Heart left ventricle (tissue), 13 donors: ENCODE measurements at regions not wholly inside any gene's neighbourhood (a gene's known extent, or its start where the extent isn't known, plus 50 kb on each side); places are given as distances from the start of the nearest gene placed in this dataset.

Experiments
- POLR2A ChIP-seq, 2 donors: fragments of 450-650 bp; IDR thresholded peaks; one replicate each; pipeline ENCODE4 v1.6.1; 2017; ENCODE audit warnings: antibody characterized with exemption in 2 of 2, mild to moderate bottlenecking in 2 of 2, moderate library complexity in 2 of 2
- TF ChIP-seq, protein P1 (sequence below), 12 donors: fragments of 200-600 bp; sonication (generic) in 4 of 12; IDR thresholded peaks; one replicate each; pipeline versions ENCODE4 v1.5.0 to v1.8.0; 2018 to 2022; ENCODE audit warnings: antibody characterized with exemption in 12 of 12, mild to moderate bottlenecking in 5 of 12
- donor health status: ischemic (EF 13 %, LVEDD 7.1; RV severe dilation, severe dysfunction).
- donor health status: DM: no; HTN: yes; CAD: no.
- donor health status: DM: no; HTN: no; CAD: no.
- donor health status: ischemic (EF 25% LVEDD 6.9; RV normal size, moderate dysfunction).
- donor health status: ischemic (EF 25% LVEDD 5.7; RV mildly dilated, moderate dysfunction).
- donor health status: ischemic (EF 35%, LVEDD 5.7; RV mildly dilated, moderate dysfunction).
- donor health status: nonischemic (EF 11% LVEDD 7.7; RV severe dilation, severe dysfunction).
- donor health status: DM: yes; HTN: yes; CAD: no.
- donor health status: PGD.
- donor health status: ischemic (EF 29% LVEDD 5.4; RV normal size, mild dysfunction).
- donor health status: nonischemic (EF 23%, LVEDD 6.1; RV moderate dilation, normal function).

GRCh38 chr1:239987103-239987745 is 104.5 kb upstream of the FMN2 start:
- TF ChIP-seq, protein P1, sequence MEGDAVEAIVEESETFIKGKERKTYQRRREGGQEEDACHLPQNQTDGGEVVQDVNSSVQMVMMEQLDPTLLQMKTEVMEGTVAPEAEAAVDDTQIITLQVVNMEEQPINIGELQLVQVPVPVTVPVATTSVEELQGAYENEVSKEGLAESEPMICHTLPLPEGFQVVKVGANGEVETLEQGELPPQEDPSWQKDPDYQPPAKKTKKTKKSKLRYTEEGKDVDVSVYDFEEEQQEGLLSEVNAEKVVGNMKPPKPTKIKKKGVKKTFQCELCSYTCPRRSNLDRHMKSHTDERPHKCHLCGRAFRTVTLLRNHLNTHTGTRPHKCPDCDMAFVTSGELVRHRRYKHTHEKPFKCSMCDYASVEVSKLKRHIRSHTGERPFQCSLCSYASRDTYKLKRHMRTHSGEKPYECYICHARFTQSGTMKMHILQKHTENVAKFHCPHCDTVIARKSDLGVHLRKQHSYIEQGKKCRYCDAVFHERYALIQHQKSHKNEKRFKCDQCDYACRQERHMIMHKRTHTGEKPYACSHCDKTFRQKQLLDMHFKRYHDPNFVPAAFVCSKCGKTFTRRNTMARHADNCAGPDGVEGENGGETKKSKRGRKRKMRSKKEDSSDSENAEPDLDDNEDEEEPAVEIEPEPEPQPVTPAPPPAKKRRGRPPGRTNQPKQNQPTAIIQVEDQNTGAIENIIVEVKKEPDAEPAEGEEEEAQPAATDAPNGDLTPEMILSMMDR (IDR thresholded peaks at IDR 0.05): peak; percentile 49 to 80 (median 68)
- no peak for TF ChIP-seq POLR2A (IDR thresholded peaks at IDR 0.05)
